ENCODE measurements at regions not wholly inside any gene's neighbourhood (a gene's known extent, or its start where the extent isn't known, plus 50 kb on each side); places are given as distances from the start of the nearest gene placed in this dataset.
A peak's percentile ranks its signal among the peaks of the same experiment; 100 is the strongest.

- Histone ChIP-seq H4K8ac (ENCODE audit: low read depth, low read length) (no peak overlapping the region), H3K27ac (ENCODE audit: low read depth, low read length) (no peak overlapping the region), H3K4me1 (ENCODE audit: control insufficient read depth in 1 of 2, insufficient read depth in 2 of 2, low read length in 2 of 2) (no peaks in the 10 kb centered on the region), H3K4me3 (ENCODE audit: low read depth, low read length) (no peak overlapping the region), H2AK5ac (ENCODE audit: low read length) (no peak overlapping the region), H3K18ac (ENCODE audit: low read length) (no peak overlapping the region), H3K9ac (ENCODE audit: low read length) (no peak overlapping the region), H3K23ac (ENCODE audit: low read length) (no peak overlapping the region), H4K12ac (ENCODE audit: low read depth, low read length) (no peak overlapping the region), H2BK5ac (ENCODE audit: low read depth, low read length, poor library complexity) (no peak overlapping the region), H4K91ac (ENCODE audit: low read depth, low read length) (no peak overlapping the region), H2BK12ac (ENCODE audit: low read length) (no peak overlapping the region), H3K27me3 (ENCODE audit: insufficient read depth, low read length) (no peaks in the 10 kb centered on the region), H3K79me2 (ENCODE audit: control insufficient read depth, insufficient read depth, low read length, poor library complexity) (no peaks in the 10 kb centered on the region), H3K4me2 (ENCODE audit: low read length) (no peak overlapping the region), H3K36me3 (ENCODE audit: control insufficient read depth in 1 of 2, insufficient read depth in 2 of 2, low read length in 2 of 2) (no peaks in the 10 kb centered on the region), H3K79me1 (ENCODE audit: low read length) (no peaks in the 10 kb centered on the region), H2AFZ (ENCODE audit: insufficient read depth, low read length, poor library complexity) (no peak overlapping the region), H3K4ac (ENCODE audit: low read depth, low read length) (no peak overlapping the region), H2BK120ac (ENCODE audit: insufficient read depth, low read length, poor library complexity) (no peak overlapping the region), H3K9me3 (ENCODE audit: insufficient read depth, low read depth, low read length) (peaks cover 7% of the 10 kb centered on the region), H3K14ac (ENCODE audit: low read length) (no peak overlapping the region)
- no peak for DNase-seq
- no CpG with 5 or more reads among the region's 4 CpGs for WGBS (ENCODE audit: extremely low coverage, insufficient coverage, insufficient read length)
These were observed 802.2 kb upstream of the MIR17HG start for GRCh38 chr13:90545070-90545840.

DNA sequence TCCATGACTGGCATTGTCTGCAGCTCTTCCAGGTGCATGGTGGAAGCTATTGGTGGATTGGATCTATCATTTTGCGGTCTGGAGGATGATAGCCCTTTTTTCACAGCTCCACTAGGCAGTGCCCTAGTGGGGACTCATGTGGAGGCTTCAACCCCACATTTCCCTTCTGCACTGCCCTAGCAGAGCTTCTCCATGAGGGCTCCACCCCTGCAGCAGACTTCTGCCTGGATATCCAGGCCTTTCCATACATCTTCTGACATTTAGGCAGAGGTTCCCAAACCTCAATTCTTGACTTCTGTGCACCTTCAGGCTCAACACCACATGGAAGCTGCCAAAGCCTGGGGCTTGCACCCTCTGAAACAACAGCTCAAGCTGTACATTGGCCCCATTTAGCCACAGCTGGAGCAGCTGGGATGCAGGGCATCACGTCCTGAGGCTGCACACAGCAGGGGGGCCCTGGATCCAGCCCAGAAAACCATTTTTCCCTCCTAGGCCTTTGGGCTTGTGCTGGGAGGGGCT is 800.2 kb upstream of the MIR17HG start:
- H3K9ac ChIP-seq (ENCODE audit: low read length) = peak overlapping the region; percentile 28
- H3K36me3 ChIP-seq (ENCODE audit: control insufficient read depth in 1 of 2, insufficient read depth in 2 of 2, low read length in 2 of 2) = no peaks in the 10 kb centered on the region
- no peak overlapping the region for H3K27ac ChIP-seq (ENCODE audit: low read depth, low read length)
- no peak overlapping the region for H3K14ac ChIP-seq (ENCODE audit: low read length)
- H3K23ac ChIP-seq (ENCODE audit: low read length) = no peak overlapping the region
- H3K27me3 ChIP-seq (ENCODE audit: insufficient read depth, low read length) = no peaks in the 10 kb centered on the region
- no CpG with 5 or more reads among the region's 2 CpGs for WGBS (ENCODE audit: extremely low coverage, insufficient coverage, insufficient read length)
- H3K18ac ChIP-seq (ENCODE audit: low read length) = no peak overlapping the region
- no peak overlapping the region for H2AK5ac ChIP-seq (ENCODE audit: low read length)
- H2BK12ac ChIP-seq (ENCODE audit: low read length) = no peak overlapping the region
- H2BK5ac ChIP-seq (ENCODE audit: low read depth, low read length, poor library complexity) = no peak overlapping the region
- no peaks in the 10 kb centered on the region for H3K4me1 ChIP-seq (ENCODE audit: control insufficient read depth in 1 of 2, insufficient read depth in 2 of 2, low read length in 2 of 2)
- no peak overlapping the region for H2BK120ac ChIP-seq (ENCODE audit: insufficient read depth, low read length, poor library complexity)
- no peak overlapping the region for H3K4ac ChIP-seq (ENCODE audit: low read depth, low read length)
- no peak overlapping the region for H3K4me3 ChIP-seq (ENCODE audit: low read depth, low read length)
- H4K12ac ChIP-seq (ENCODE audit: low read depth, low read length) = no peak overlapping the region
- no peaks in the 10 kb centered on the region for H3K79me2 ChIP-seq (ENCODE audit: control insufficient read depth, insufficient read depth, low read length, poor library complexity)
- peaks cover 7% of the 10 kb centered on the region for H3K9me3 ChIP-seq (ENCODE audit: insufficient read depth, low read depth, low read length)
- no peak overlapping the region for H4K91ac ChIP-seq (ENCODE audit: low read depth, low read length)
- no peak overlapping the region for H2AFZ ChIP-seq (ENCODE audit: insufficient read depth, low read length, poor library complexity)
- DNase-seq = no peak
- H3K79me1 ChIP-seq (ENCODE audit: low read length) = no peaks in the 10 kb centered on the region
- no peak overlapping the region for H3K4me2 ChIP-seq (ENCODE audit: low read length)
- no peak overlapping the region for H4K8ac ChIP-seq (ENCODE audit: low read depth, low read length)

GRCh38 chr13:90551253-90551652 is 796.2 kb upstream of the MIR17HG start:
- WGBS (ENCODE audit: extremely low coverage, insufficient coverage, insufficient read length) = no CpG with 5 or more reads among the region's 3 CpGs

DNA sequence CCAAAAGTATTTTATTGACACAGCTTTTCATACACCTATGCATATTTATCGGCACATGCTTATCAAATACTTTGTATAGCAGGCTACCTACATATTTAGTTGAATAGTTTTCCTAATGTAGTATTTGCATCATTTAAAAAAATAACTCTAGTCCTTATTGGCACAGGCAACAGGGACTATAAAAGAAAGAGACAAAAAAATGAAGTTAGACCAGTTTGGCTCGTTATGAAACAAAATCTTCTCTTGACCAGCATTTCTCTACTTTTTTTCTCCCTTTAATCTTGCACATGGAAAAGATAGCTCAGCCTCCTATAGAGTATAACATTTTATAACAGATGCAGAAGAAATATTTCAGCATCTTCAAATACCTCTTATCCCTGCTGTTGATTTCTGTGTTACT is 794.8 kb upstream of the MIR17HG start:
- Histone ChIP-seq H3K79me2 (ENCODE audit: control insufficient read depth, insufficient read depth, low read length, poor library complexity) (no peaks in the 10 kb centered on the region), H2BK12ac (ENCODE audit: low read length) (no peak overlapping the region), H3K14ac (ENCODE audit: low read length) (no peak overlapping the region), H2BK120ac (ENCODE audit: insufficient read depth, low read length, poor library complexity) (no peak overlapping the region), H3K27ac (ENCODE audit: low read depth, low read length) (no peak overlapping the region), H2BK5ac (ENCODE audit: low read depth, low read length, poor library complexity) (no peak overlapping the region), H4K12ac (ENCODE audit: low read depth, low read length) (no peak overlapping the region), H2AK5ac (ENCODE audit: low read length) (no peak overlapping the region), H3K9ac (ENCODE audit: low read length) (no peak overlapping the region), H3K23ac (ENCODE audit: low read length) (no peak overlapping the region), H3K4me3 (ENCODE audit: low read depth, low read length) (no peak overlapping the region), H3K4me1 (ENCODE audit: control insufficient read depth in 1 of 2, insufficient read depth in 2 of 2, low read length in 2 of 2) (no peaks in the 10 kb centered on the region), H3K18ac (ENCODE audit: low read length) (no peak overlapping the region), H4K8ac (ENCODE audit: low read depth, low read length) (no peak overlapping the region), H3K27me3 (ENCODE audit: insufficient read depth, low read length) (no peaks in the 10 kb centered on the region), H3K4ac (ENCODE audit: low read depth, low read length) (no peak overlapping the region), H3K36me3 (ENCODE audit: control insufficient read depth in 1 of 2, insufficient read depth in 2 of 2, low read length in 2 of 2) (no peaks in the 10 kb centered on the region), H3K4me2 (ENCODE audit: low read length) (no peak overlapping the region), H4K91ac (ENCODE audit: low read depth, low read length) (no peak overlapping the region), H2AFZ (ENCODE audit: insufficient read depth, low read length, poor library complexity) (no peak overlapping the region), H3K79me1 (ENCODE audit: low read length) (no peaks in the 10 kb centered on the region), H3K9me3 (ENCODE audit: insufficient read depth, low read depth, low read length) (no peaks in the 10 kb centered on the region)
- no CpG with 5 or more reads among the region's 2 CpGs for WGBS (ENCODE audit: extremely low coverage, insufficient coverage, insufficient read length)
- DNase-seq = peak in 1 of 2 donors; percentile 74

More at GRCh38 chr13:90551253-90551652, 796.2 kb upstream of the MIR17HG start:
- Histone ChIP-seq H3K36me3 (ENCODE audit: control insufficient read depth in 1 of 2, insufficient read depth in 2 of 2, low read length in 2 of 2) (no peaks in the 10 kb centered on the region), H3K23ac (ENCODE audit: low read length) (no peak overlapping the region), H3K4me3 (ENCODE audit: low read depth, low read length) (no peak overlapping the region), H2AK5ac (ENCODE audit: low read length) (no peak overlapping the region), H3K79me2 (ENCODE audit: control insufficient read depth, insufficient read depth, low read length, poor library complexity) (no peaks in the 10 kb centered on the region), H2BK12ac (ENCODE audit: low read length) (no peak overlapping the region), H3K18ac (ENCODE audit: low read length) (no peak overlapping the region), H3K4ac (ENCODE audit: low read depth, low read length) (no peak overlapping the region), H4K12ac (ENCODE audit: low read depth, low read length) (no peak overlapping the region), H2BK5ac (ENCODE audit: low read depth, low read length, poor library complexity) (no peak overlapping the region), H4K8ac (ENCODE audit: low read depth, low read length) (no peak overlapping the region), H3K79me1 (ENCODE audit: low read length) (no peaks in the 10 kb centered on the region), H3K4me2 (ENCODE audit: low read length) (no peak overlapping the region), H3K9me3 (ENCODE audit: insufficient read depth, low read depth, low read length) (peaks cover 7% of the 10 kb centered on the region), H2AFZ (ENCODE audit: insufficient read depth, low read length, poor library complexity) (no peak overlapping the region), H3K14ac (ENCODE audit: low read length) (no peak overlapping the region), H2BK120ac (ENCODE audit: insufficient read depth, low read length, poor library complexity) (no peak overlapping the region), H4K91ac (ENCODE audit: low read depth, low read length) (no peak overlapping the region), H3K4me1 (ENCODE audit: control insufficient read depth in 1 of 2, insufficient read depth in 2 of 2, low read length in 2 of 2) (no peaks in the 10 kb centered on the region), H3K27me3 (ENCODE audit: insufficient read depth, low read length) (no peaks in the 10 kb centered on the region), H3K27ac (ENCODE audit: low read depth, low read length) (no peak overlapping the region), H3K9ac (ENCODE audit: low read length) (no peak overlapping the region)
- no peak for DNase-seq

Measured in trophoblast cell (in vitro differentiated cells and primary cell).